GM23248 (cell line): ENCODE measurements at regions not wholly inside any gene's neighbourhood (a gene's known extent, or its start where the extent isn't known, plus 50 kb on each side); places are given as distances from the start of the nearest gene placed in this dataset.
"Not testable (repeated sequence)": the region's sequence is repeated elsewhere in the genome, so short reads cannot be mapped to it uniquely, and the experiment has no call there.

ENCODE experiments used
- DNase-seq: peaks from one replicate; pipeline ENCODE4 v3.0.0-alpha.2; 2015
- H2AFZ ChIP-seq: fragments of 200-600 bp; sonication (generic); 2 replicates; pipeline ENCODE4 v1.6.1; 2016; ENCODE audit warnings: antibody characterized with exemption
- H3F3A ChIP-seq: fragments of 200-600 bp; sonication (generic); 2 replicates; pipeline ENCODE4 v1.6.1; 2016; ENCODE audit warnings: mild to moderate bottlenecking, antibody characterized with exemption, mixed run types; ENCODE audit not compliant: insufficient read depth
- H3K27ac ChIP-seq: fragments of 200-600 bp; sonication (generic); 2 replicates; pipeline ENCODE4 v1.5.1; 2016; ENCODE audit warnings: mild to moderate bottlenecking
- H3K27me3 ChIP-seq: fragments of 200-600 bp; sonication (generic); replicated peaks from 2 replicates; pipeline ENCODE4 v1.6.1; 2016; ENCODE audit warnings: mild to moderate bottlenecking; ENCODE audit not compliant: insufficient read depth
- H3K36me3 ChIP-seq: fragments of 200-600 bp; sonication (generic); 2 replicates; pipeline ENCODE4 v1.6.1; 2016; ENCODE audit warnings: low read depth, mild to moderate bottlenecking
- H3K4me1 ChIP-seq: fragments of 200-600 bp; sonication (generic); 2 replicates; pipeline ENCODE4 v1.6.1; 2016; ENCODE audit warnings: mild to moderate bottlenecking; ENCODE audit not compliant: insufficient read depth
- H3K4me2 ChIP-seq: fragments of 200-600 bp; sonication (generic); one replicate; pipeline ENCODE4 v1.6.1; 2016; ENCODE audit warnings: mild to moderate bottlenecking; ENCODE audit not compliant: unreplicated experiment
- H3K4me3 ChIP-seq: fragments of 200-600 bp; sonication (generic); 2 replicates; pipeline ENCODE4 v1.5.1; 2016; ENCODE audit warnings: mild to moderate bottlenecking
- H3K79me2 ChIP-seq: fragments of 200-600 bp; sonication (generic); 2 replicates; pipeline ENCODE4 v1.6.1; 2016; ENCODE audit warnings: mild to moderate bottlenecking; ENCODE audit not compliant: insufficient read depth
- H3K9ac ChIP-seq: fragments of 200-600 bp; sonication (generic); 2 replicates; pipeline ENCODE4 v1.6.1; 2016; ENCODE audit warnings: mild to moderate bottlenecking
- H3K9me2 ChIP-seq: fragments of 200-600 bp; sonication (generic); 2 replicates; pipeline ENCODE4 v1.6.1; 2016; ENCODE audit warnings: mixed run types, mild to moderate bottlenecking, moderate library complexity; ENCODE audit not compliant: insufficient read depth
- H3K9me3 ChIP-seq: fragments of 200-600 bp; sonication (generic); one replicate; pipeline ENCODE4 v1.6.1; 2017; ENCODE audit warnings: low read depth
- H4K20me1 ChIP-seq: fragments of 200-600 bp; sonication (generic); 2 replicates; pipeline ENCODE4 v1.6.0; 2016; ENCODE audit not compliant: insufficient read depth
- EZH2 ChIP-seq: fragments of 200-600 bp; sonication (generic); IDR thresholded peaks from 2 replicates; pipeline ENCODE4 v1.6.1; 2018; ENCODE audit warnings: antibody characterized with exemption, mild to moderate bottlenecking; ENCODE audit not compliant: insufficient read depth, poor library complexity, severe bottlenecking
- EZH2phosphoT487 ChIP-seq: fragments of 200-600 bp; sonication (generic); IDR thresholded peaks from 2 replicates; pipeline ENCODE4 v1.6.1; 2018; ENCODE audit warnings: antibody characterized with exemption, moderate library complexity, mild to moderate bottlenecking, low read depth; ENCODE audit not compliant: insufficient read depth
- WGBS, 2 experiments: methylation state at CpG; one replicate each; pipeline ENCODE4 v1.1.6; 2015 to 2017; ENCODE audit warnings: low lambda C conversion rate in 2 of 2, low coverage in 1 of 2; ENCODE audit errors: missing lambda C conversion rate in 2 of 2; 5-methylcytosine and 5-hydroxymethylcytosine counted together
- in situ Hi-C: fragments of 300-500 bp; cut with MboI; formaldehyde crosslinking; loops from 2 replicates; pipeline ENCODE4 v1.15.0; 2020

DNA sequence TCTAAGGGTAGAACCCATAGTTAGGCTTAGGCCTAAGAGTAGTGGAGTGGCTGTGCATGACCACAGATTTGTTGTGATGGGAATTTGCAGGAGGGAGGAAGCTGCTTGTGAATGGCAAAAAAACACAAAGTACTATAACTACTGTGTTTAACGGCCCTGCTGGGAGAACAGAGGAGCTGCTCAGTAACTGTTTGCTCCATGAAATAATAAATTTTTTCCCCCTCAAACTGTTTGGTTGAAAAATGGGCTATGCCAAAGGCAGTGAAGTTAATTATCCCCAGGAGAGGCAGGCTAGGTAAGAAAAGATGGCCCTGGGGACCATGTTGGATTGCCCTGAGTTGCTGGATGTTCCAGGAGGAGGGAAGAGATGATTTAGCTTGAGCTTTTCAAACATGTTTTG lies 216.1 kb upstream of the ADRA1D start:
- TF ChIP-seq EZH2phosphoT487: no peak
- TF ChIP-seq EZH2: no peak
- in situ Hi-C loops: no loop called here
- Histone ChIP-seq H4K20me1 (no peaks in the 10 kb centered on the region), H3K36me3 (no peaks in the 10 kb centered on the region), H3K9me3 (no peaks in the 10 kb centered on the region), H3K4me2 (no peak overlapping the region), H3F3A (peaks cover 12% of the 10 kb centered on the region), H2AFZ (no peak overlapping the region), H3K9me2 (no peaks in the 10 kb centered on the region), H3K9ac (no peak overlapping the region), H3K4me3 (no peak overlapping the region), H3K4me1 (peaks cover 18% of the 10 kb centered on the region), H3K27me3 (no peaks in the 10 kb centered on the region), H3K79me2 (no peaks in the 10 kb centered on the region), H3K27ac (no peak overlapping the region)
- no peak for DNase-seq
- 52 to 54% methylated on average over 1 of the region's 1 CpG for WGBS, 2 experiments

GRCh38 chr20:4462801-4463200 lies 213.7 kb upstream of the ADRA1D start:
- H3K4me3 ChIP-seq, H3K27me3 ChIP-seq, H4K20me1 ChIP-seq, H3K27ac ChIP-seq, H3K9ac ChIP-seq, DNase-seq, H3K79me2 ChIP-seq, H2AFZ ChIP-seq, H3K9me2 ChIP-seq, H3K4me1 ChIP-seq, in situ Hi-C loops, H3K4me2 ChIP-seq, H3F3A ChIP-seq, H3K9me3 ChIP-seq, H3K36me3 ChIP-seq: not testable (repeated sequence)
- WGBS, 2 experiments: 95 to 97% methylated on average over 1 of the region's 1 CpG

DNA sequence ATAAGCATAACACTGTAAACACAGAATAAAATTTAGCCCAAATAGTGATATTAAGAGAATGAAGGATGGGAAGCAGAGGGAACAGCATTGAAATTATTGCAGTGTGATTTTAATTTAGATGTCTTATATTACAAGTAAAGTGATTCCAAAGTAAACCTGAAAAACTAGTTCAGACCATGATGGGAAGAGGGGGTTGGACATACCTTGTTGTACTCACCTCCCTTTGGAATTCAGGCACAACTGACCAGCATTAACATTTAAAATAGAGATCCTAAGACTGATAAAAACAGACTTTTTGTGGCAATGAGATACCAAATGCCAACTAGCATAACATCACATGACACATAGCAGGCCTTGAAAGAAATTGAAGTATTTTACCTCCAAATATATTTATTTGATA lies 210.0 kb upstream of the ADRA1D start:
- H3K9ac ChIP-seq: no peak overlapping the region
- H3K4me1 ChIP-seq: no peaks in the 10 kb centered on the region
- no peak for TF ChIP-seq EZH2phosphoT487
- TF ChIP-seq EZH2: no peak
- H2AFZ ChIP-seq: no peak overlapping the region
- in situ Hi-C loops: no loop called here
- no peak overlapping the region for H3K4me3 ChIP-seq
- H4K20me1 ChIP-seq: no peaks in the 10 kb centered on the region
- H3F3A ChIP-seq: no peaks in the 10 kb centered on the region
- no peaks in the 10 kb centered on the region for H3K79me2 ChIP-seq
- no peaks in the 10 kb centered on the region for H3K36me3 ChIP-seq
- no peaks in the 10 kb centered on the region for H3K9me2 ChIP-seq
- no peaks in the 10 kb centered on the region for H3K9me3 ChIP-seq
- H3K27me3 ChIP-seq: no peaks in the 10 kb centered on the region
- H3K4me2 ChIP-seq: no peak overlapping the region
- H3K27ac ChIP-seq: no peak overlapping the region
- DNase-seq: no peak

GRCh38 chr20:4457566-4458543 lies 208.8 kb upstream of the ADRA1D start:
- Histone ChIP-seq H3K9me3 (no peaks in the 10 kb centered on the region), H3K9ac (no peak overlapping the region), H3K27ac (no peak overlapping the region), H3K79me2 (no peaks in the 10 kb centered on the region), H3K9me2 (no peaks in the 10 kb centered on the region), H4K20me1 (no peaks in the 10 kb centered on the region), H3K36me3 (no peaks in the 10 kb centered on the region), H2AFZ (no peak overlapping the region), H3K27me3 (no peaks in the 10 kb centered on the region), H3K4me2 (no peak overlapping the region), H3K4me3 (no peak overlapping the region), H3K4me1 (no peaks in the 10 kb centered on the region), H3F3A (no peaks in the 10 kb centered on the region)
- in situ Hi-C loops: no loop called here
- no peak for DNase-seq
- WGBS, 2 experiments: 94 to 96% methylated on average over 2 of the region's 2 CpGs
- no peak for TF ChIP-seq EZH2
- no peak for TF ChIP-seq EZH2phosphoT487

DNA sequence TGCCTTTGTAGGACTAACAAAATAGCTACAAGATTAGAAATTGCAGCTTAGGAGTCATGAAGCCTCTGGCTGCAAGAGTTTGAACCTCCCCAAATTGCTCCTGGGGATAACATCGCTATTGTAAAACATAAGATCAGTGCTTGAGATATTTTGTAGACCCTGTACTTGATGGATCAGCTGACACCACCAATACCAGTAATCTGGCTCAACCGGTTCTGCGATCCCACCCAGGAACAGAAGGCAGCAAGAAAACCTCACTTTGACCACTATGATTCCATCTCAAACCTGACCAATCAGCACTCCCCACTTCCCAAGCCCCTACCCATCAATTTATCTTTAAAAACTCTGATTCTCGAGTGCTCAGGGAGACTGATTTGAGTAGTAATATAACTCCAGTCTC lies 206.9 kb upstream of the ADRA1D start:
- Histone ChIP-seq H3K27me3 (no peaks in the 10 kb centered on the region), H3K27ac (no peak overlapping the region), H3K4me1 (peaks cover 9% of the 10 kb centered on the region), H2AFZ (no peak overlapping the region), H3K4me3 (no peak overlapping the region), H3K9ac (no peak overlapping the region), H4K20me1 (no peaks in the 10 kb centered on the region), H3K9me3 (no peaks in the 10 kb centered on the region), H3K36me3 (no peaks in the 10 kb centered on the region), H3K79me2 (no peaks in the 10 kb centered on the region), H3K4me2 (no peak overlapping the region), H3F3A (no peaks in the 10 kb centered on the region), H3K9me2 (no peaks in the 10 kb centered on the region)
- no peak for DNase-seq
- in situ Hi-C loops: no loop called here
- TF ChIP-seq EZH2phosphoT487 (no peak), EZH2 (no peak)
- 88 to 95% methylated on average over 4 of the region's 4 CpGs for WGBS, 2 experiments
